ENCODE measurements at regions not wholly inside any gene's neighbourhood (a gene's known extent, or its start where the extent isn't known, plus 50 kb on each side); places are given as distances from the start of the nearest gene placed in this dataset.
A peak's percentile ranks its signal among the peaks of the same experiment; 100 is the strongest.
"Not testable (repeated sequence)": the region's sequence is repeated elsewhere in the genome, so short reads cannot be mapped to it uniquely, and the experiment has no call there.

DNA sequence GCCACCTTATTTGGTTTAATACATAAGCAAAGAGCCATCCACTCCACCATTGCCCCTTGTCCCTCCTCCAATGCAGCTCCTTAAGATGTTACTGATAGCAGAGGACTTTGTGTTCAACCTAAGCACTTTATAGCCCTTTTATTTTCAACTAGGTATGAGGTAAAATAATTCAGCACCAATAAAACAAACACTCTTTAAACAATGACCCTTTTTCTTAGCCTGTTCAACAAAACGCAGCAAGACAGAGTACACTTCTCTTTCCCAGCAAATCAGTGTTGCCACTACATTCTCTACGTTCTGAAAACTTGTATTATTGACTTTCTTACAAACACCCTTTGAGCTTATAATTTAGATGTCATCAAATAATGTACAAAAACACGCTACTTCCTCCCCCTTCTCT, 104.0 kb upstream of the IGLL5 start:
- no peak for DNase-seq

DNA sequence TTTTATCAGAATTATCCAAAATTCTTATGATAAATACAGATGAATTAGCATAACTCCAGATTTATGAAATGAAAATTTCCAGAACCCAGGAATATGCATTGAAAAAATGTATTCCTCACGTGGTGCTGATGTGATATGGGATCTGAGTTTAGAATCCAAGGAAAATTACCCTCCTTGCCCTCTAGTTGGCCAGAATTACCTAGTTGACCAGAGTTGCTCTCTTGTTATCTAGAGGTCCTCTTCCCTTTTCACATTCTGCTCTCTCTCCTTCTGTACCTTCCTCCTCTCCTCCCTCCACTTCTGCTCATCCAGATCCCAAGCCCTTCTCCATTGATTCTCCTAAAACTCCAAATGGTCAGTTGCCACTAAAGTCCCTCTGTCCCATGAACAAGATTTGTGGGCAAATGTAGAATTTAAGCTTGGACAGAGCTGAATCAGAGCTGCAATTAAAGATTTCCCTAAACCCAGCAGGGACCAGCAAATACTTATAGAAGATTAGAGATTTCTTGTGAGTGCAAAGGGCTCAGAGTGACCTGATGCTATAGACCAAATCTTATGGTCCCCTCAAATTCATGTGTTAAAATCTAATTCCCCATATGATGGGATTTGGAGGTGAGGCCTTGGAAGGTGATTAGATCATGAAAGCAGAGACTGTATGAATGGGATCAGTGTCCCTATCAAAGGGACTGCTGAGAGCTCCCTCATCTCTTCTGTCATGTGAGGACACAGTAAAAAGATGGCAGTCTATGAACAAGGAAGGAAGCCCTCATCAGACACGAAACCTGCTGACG, 103.2 kb upstream of the IGLL5 start:
- DNase-seq: no peak

DNA sequence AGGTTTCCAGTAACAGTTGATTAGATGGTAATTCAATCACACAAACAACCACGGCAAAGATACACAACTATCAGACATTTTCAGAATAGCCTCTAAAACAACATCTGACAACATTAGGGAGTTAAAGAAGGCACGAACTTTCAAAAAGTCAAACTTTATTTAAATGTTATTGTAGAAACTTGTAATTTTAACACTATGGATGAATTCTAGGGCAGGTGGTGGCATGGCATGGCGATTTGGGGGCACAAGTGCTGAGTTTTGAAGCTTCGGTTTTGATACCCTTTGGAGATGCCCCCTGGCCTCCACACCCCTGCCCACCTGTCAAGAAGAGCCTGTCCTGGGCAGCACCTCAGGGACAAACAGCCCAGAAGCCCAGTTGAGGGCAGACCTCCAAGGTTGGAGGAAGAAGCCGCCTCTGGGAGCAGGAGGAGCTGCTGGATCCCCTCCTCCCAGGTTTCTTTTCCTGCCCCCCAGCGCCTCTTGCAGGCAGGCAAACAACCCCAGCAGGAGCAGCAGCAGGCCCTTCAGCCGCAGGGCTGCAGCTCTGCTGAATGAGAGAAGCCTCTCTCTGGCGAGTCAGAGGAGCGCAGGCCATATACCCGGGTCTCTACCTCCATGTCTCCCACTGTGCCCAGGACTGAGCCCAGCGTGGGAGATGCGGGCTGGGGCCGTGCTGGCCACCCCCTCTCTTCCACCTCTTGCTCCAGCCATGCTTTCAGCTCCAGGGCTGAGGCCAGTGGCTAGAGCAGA, 102.1 kb upstream of the IGLL5 start:
- DNase-seq: no peak

DNA sequence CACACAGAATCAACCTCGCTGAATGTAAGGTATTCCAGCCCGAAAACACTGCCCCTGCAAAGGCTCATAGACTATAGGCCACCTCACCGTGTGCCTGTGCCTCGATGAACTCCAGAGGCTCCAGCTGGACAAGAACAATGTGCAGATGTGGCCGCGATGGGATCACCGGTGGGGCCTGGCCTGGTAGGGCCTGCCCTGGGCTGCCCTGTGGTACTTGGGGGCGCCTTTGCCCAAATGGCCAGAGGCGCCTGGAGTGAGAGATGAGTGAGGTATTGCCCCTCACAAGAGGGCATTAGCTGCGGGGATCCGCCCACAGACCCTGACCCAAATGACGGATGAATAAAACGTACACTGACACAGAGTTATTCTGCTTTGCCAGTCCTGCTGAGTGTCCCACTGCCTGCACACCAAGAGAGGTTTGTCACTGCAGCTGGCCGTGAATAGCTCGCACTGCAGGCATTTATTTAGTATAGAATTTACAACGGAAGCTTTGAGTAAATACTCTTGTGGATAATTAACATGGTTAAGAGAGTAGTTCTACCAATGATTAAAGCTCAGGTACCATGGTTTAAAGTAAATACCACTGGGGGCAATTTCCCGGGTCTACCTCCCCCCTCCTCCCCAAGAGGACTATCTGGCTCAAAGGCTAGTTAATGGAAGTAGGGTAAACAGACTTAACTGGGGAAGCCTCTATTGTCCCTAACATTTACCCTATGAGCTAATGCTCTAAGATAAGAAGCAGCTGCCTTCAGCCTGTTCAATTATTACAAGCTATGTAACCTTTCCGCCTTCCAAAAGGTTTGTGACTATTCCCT, 101.1 kb upstream of the IGLL5 start:
- DNase-seq: no peak

DNA sequence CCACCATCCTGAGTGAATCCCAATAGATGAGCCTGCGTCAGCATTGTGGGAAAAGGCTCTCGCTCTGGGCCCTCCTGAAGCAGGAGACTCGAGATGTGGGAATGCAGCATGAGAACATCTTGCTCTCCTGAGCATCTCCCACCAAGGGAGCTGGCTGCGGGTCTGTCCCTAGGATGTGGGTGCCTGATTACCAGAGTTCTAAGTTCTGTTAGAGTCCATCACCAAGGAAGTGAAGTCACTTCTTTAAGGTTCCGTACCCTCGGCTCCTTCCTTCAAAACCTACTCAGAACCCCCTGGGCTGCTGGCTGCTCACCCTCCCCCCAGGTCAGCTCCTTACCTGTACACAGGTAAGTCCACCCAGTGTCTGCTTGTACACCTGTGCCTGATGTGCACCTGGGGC, 100.5 kb upstream of the IGLL5 start:
- no peak for DNase-seq

DNA sequence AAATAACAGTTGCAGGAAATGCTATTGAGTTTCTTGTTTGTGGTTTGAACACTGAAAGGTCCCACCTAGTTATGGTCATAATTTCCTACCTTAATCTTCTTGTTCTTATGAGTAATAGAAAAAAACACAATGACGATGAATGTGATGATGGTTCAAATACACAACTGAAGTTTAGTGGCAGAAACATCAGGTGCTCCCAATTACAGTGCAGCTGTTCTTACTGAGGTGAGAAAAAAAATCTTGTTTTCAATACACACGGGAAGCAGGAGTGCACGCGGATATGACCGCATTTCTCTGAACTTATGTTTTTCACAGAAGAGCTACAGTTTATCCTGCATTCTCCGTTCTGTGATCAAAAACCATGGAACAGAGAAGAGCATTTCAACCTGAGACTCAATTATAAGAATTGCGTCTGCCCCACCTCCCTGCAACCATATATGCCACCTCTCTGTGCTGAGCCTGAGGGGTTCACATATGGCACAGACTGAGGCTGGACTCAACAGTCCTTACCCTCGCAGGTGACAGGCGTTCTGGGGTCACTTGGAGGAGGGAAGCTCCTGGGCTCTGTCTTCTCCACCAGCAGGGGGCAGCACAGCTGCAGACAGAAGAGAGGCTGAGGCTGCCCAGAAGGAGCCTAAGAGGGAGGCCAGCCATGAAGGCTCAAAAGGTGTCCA, 99.7 kb upstream of the IGLL5 start:
- peak; percentile 22 for DNase-seq

DNA sequence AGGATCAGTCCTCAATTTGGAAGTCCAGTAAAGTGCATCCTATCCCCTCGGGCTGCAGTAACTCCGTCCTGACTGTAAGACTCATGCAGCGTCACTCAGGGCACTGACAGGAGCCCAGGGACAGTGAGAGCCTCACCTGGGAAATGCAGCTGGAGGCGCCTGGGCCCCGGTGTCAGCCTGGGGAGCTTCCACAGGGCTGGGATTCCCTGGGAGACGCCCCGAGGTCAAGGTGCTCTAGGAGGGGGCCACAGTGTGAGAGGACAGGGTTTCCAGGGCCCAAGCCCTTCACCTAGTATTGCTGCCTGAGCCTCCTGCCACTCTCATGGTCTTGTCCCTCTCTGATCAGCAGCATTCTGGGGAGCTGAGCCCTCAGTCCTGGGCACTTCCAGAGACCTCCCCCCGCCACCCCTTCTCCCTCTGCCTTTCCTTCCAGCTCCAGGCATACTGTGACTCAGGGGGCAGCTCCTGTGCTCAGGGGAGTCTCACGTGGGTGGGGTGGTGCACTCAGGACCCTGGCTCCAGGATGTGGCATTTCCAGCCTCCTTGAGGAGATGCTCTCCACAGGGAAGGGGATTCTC, 99.1 kb upstream of the IGLL5 start:
- DNase-seq: no peak

DNA sequence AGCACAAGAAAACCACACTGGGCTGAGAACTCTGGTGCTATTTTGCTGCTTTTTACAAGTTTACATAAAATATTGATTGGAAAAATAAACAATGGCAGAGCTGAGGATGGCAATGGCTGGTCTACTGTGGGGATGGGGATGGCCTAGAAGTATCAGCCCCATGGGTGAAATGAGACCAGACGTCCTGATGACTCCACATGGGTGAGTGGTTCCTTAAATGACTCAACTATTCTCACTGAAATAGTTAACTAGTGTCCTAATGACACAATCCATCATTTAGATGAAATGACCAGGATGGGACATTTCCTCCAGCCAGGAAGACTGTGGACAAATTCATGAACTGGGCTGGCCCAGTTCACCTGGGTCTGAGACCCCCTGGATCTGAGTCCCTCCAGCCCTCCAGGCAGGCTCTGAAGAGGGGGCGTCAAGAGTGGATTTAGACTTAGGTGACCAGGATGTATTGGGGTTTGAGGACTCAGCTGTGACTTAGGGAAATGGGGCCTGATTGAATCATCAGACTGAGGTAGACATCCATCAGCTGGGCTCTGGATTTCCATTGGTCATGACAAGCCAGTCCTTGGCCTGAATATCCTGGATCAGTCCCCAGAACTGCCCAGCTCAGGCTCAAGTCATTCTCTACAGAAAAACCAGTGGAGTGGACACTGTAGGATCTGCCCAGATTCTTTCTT, 98.2 kb upstream of the IGLL5 start:
- DNase-seq: no peak

DNA sequence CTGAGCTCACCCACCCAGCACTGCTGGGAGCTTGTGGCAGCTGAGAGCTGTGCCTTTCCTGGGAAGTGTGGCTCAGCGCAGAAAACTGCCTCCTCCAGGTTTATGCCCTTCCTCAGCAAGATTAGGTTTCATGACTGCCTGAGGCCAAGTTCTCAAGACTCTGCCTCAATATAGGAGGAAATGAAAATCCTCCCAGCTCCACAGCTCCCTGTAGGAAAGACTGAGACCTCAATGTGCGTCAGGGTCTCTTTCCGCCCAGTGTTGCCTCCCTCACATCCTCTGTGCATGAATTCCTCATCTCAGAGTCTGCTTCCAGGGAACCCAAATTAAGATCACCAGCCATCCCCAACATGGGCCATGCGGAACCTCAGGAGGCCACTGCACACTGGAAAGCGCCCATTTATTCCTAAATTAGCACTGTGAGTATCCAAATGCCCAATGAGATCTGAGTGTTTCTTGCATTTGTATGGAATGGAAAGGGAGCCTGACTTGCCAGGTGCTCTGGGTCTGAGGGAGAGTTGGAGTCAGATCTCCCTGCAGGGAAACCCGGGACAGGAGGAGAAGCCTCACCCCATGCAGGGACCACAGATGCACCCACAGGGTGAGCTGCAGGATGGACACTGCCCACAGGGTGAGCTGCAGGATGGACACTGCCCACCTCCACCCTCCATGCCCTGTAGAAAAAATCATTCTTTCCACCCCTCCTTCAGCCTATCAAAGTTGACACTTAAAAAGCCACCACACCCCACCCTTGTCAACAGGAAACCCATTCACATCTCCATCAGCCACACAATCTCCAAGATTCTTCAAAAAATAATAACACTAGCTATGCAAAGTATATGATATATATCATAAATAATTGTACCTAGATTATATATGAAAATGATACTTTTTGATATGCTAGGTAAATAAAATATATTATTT, 97.4 kb upstream of the IGLL5 start:
- no peak for DNase-seq

DNA sequence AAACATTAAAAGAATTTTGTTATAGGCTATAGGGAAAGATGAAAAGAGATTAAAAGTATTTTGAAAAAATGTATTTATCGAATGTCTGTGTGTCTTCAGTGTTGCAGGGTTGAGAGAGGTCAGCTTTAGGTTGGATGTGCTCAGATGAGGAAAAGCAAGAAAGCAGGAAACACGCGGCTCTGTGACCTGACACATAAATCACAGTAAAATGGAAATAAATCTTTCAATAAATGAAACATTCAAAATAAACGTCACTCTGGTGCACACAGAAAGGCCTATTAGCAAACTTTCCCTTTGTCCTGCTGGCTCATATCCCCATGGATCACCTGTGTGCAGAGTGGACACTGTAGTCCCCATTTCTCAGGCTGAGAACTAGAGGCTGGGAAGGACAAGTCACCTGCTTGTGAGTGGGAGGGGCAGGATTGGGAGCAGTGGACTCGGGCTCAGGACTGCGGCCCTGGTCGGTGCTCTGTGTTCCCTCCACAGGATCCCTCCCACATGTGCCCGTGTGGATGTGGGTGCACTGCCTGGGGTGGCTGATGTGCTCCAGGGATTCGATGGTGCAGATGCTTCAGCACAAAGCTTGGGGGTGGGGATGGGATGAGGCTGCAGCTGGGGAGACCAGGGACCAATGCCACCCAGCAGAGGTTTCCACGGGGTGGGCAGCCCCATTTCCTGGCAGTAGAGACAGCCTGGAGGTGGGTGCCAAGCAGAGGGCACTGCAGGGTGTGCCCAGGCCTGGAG, 96.0 kb upstream of the IGLL5 start:
- no peak for DNase-seq

DNA sequence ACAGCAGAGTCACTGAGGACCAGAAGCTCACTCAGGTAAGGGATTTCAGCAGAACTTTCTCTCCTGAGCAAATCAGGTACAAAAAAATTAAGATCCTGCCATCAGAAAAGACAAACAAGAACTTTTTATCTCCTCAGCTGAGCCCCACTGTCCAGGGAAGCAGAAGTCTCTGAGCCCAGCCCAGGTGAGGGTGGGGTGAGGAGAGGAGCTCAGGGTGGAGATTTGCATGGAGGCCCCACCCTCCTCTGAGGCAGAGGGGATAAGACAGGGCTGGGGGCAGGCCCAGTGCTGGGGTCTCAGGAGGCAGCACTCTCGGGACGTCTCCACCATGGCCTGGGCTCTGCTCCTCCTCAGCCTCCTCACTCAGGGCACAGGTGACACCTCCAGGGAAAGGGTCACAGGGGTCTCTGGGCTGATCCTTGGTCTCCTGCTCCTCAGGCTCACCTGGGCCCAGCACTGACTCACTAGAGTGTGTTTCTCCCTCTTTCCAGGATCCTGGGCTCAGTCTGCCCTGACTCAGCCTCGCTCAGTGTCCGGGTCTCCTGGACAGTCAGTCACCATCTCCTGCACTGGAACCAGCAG, 95.3 kb upstream of the IGLL5 start:
- DNase-seq: not testable (repeated sequence)

DNA sequence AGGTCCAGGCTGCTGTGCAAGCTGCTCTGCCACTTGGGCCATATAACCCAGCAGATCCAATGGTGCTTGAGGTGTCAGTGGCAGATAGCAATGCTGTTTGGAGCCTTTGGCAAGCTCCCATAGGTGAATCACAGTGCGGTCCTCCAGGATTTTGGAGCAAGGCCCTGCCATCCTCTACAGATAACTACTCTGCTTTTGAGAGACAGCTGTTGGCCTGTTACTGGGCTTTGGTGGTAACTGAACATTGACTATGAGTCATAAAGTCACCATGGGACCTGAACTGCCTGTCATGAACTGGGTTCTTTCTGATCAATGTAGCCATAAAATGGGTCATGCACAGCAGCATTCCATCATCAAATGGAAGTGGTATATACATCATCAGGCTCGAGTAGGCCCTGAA, 92.0 kb upstream of the IGLL5 start:
- not testable (repeated sequence) for DNase-seq

DNA sequence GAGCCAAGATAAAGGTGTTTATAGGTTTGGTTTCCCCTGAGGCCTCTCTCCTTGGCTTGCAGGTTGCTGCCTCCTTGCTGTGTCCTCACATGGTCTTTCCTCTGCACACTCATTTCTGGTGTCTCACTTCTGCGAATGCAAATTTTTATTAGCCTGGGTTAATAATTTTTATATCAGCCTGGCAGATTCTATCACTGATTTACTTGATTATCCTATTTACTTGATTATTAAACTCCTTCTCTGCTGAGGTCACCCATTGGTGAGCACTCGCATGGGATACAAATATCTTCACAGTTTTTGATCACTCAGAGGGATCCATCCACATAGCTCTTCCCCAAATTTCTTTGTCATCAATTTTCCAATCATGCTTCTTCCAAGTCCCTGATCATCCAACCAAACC, 90.9 kb upstream of the IGLL5 start:
- no peak for DNase-seq

DNA sequence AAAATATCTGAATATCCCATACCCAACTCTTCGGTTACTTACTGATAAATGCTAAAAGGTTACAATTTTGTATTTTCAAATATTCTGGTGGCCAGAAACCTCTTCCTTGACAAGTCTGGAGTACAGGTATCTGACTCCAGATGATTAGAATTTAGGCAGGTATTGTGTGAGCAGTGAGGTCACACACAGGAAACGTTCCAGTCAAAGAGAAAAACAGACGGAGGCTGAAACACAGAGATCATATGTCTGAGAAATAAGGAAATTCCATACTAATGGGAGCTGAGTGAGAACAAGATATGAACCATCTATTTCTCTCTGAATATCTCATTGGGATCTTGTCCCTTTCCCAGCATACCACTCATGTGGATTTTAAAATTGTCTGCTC, 89.4 kb upstream of the IGLL5 start:
- no peak for DNase-seq

DNA sequence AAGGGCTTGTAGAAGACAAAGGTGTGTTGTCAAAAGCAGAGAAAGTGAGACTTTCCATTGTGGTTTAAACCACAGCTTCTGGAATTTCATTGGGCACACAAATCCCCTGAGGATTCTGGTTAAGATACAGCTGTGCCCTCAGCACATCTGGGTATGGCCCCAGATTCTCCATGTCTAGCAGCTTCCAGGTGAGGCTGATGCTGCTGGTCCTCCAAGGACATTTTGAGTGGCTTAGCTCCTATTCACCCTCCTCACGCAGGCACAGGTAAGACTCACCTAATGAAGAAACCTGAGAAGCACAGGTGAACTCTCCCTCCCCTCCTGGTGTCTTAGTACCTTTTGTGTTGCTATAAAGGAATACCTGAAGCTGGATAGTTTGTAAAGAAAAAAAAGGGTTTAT, 88.9 kb upstream of the IGLL5 start:
- no peak for DNase-seq

DNA sequence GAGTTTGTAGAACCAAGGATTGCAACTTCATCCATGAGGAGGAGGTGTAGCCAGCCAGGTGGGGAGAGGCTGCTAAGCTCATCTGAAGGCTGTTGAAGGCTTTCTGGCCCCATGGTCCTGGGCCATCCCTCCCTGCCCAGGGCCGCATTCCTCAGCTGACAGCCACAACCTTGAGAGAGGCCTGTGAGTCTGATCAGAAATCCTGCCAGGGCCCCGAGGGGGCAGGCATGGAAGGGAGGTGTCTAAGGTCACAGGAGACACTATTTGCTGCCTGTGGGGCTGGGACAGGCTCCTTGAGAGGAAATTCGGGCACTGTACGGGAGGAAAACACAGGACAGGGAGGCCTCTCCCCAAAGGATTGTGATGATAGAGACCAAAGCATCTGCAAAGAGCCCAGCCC, 88.1 kb upstream of the IGLL5 start:
- no peak for DNase-seq

DNA sequence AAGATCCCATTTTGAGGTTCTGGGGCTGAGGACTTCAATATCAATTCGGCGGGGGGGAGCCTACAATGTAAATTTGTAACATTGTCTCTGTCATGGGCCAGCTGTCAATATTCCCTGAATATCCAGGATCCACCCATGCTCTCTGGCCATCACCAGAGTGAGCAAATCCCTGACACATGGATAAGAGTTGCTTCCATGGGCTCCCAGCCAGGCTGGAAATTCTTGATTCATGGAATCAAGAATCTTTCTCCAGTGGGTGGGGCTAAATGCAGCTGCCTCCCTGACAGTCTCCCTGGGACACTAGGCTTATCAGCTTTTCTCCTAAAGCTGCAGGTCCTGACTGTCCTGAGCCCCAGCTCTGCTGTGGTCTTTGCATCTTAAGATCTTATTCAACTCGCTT, 86.9 kb upstream of the IGLL5 start:
- no peak for DNase-seq

DNA sequence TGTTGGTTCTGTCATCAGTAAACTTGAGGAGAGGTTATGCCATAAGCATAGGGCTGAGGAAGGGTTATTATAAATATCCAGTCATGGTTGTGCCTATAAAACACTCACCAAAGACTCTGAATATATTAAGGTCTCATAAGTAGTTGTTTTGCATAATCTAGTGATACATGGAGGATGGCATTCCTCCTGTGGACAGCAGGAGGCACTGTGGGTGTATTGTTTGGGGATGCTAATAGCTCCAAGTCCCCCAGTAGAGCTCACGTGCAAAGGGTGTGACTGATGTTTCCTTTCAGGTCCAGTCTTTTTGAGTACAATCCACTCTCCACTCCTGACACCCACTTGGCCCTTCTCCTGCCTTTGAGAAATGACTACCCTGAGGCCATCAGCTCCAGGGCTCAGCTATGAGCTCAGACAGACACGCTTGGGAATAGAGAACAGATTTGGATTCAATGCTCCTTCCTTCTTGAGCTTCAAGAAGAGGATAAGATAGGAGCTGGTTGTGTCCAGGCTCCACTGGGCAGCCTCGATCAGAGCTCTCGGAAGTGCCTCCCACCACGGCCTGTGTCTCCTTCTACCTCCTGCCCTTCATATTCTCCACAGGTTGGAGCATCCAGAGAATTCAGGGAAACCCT, 85.2 kb upstream of the IGLL5 start:
- DNase-seq: no peak
